ENCODE measurements at regions not wholly inside any gene's neighbourhood (a gene's known extent, or its start where the extent isn't known, plus 50 kb on each side); places are given as distances from the start of the nearest gene placed in this dataset.
"Not testable (repeated sequence)": the region's sequence is repeated elsewhere in the genome, so short reads cannot be mapped to it uniquely, and the experiment has no call there.

DNA sequence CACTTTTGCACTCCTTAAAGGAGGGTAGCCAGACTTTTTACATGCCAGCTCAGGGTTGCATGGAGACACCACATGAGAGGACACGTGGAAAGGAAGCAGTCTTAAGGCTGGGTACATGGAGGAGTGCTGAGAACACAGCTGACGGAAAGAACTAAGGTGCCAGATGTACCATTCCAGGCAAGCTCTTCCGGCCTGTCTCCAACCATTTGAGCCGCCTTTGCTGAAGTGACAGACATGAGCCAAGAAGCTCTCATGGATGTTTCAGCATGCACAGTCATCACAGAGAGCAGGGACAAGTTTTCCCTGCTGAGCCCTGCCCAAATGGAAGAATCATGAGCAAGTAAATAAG, 83.4 kb upstream of the BMP2K start:
- no peak for DNase-seq

DNA sequence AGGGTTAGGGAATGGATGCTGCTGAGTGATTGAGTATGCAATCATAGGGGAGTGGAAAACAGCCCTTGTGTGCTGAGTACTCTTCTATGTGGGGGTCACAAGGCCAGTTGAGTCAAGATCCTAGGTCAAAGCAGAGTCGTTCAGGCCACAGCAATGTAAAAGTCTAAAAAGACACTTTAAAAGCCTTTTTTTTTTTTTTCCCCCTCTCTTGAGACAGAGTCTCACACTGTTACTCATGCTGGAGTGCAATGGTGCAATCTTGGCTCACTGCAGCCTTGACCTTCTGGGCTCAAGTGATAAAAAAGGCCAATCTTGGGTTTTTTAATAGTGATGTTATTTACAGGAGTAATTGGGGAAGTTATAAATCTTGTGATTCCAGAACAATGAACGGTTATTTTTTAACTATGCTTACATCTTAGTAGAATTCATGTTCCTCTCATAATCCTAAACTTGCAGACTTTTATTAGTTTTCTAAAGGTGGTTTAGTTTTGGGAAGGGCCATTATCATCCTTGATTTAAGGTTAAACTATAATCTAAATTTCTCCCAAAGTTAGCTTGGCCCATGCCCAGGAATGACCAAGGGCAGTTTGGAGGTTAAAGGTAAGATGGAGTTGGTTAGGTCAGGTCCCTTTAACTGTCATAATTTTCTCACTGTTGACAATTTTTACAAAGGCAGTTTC, 82.2 kb upstream of the BMP2K start:
- no peak for DNase-seq

DNA sequence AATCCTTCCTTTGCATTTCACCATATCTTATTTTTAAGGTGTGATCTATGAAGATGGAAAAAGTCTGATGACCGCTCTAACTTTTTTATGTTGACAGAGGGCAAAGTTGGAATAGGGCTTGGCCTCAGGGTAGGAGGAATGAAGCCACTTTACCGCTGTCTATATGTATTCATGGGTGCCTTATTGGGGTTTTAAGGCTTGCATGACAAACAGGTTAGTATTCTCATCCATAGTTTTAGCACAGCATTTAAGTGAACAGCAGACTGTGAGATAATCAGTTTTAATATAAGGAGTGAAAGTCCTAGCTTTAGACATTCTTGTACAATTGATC, 81.7 kb upstream of the BMP2K start:
- DNase-seq, result no peak

DNA sequence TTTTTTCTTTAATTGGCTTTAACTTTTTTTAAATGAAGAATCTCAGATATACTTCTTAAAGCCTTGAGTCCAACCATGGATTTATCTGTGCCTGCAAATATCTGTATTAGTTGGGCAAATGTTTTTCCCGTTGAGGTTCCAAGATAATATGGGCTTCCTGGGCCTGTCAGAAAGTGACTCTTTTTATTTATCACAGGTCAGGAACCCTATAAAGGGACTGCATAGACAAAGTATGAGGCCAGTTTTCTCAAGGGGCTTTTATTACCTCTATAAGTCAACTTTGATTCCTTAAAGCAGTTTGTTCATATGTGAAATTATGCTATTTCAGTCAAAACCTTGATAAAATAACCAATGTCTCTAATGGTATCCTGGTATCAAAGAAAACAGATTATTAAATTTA, 80.2 kb upstream of the BMP2K start:
- no peak for DNase-seq

DNA sequence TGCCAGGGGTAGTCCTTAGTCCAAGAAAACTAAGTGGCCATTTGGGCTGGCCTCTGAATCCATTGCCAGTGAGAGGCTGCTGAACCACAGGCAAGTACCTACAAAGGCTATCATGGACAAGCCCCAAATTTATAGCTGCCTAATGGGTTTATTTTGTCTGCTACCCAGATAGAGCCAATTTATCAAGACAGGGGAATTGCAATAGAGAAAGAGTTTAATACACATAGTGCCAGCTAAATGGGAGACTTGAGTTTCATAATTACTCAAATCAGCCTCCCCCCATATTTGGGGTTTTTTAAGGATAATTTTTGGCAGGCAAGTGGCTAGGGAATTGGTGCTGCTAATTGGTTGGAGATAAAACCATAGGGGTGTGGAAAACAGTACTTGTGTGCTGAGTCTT, 73.1 kb upstream of the BMP2K start:
- DNase-seq, result no peak

DNA sequence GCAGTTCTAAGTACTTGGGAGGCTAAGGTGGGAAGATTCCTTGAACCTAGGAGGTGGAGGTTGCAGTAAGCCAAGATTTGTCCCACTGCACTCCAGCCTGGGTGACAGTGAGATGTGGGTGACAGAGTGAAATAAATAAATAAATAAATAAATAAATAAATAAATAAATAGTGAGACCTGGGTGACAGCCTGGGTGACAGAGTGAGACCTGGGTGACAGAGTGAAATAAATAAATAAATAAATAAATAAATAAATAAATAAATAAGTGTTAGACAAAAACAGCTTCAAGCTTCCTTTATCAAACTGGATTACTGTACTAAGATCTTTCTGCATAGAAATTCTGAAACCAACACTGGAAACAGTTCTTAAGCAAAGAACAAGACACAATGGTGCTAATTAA, 71.8 kb upstream of the BMP2K start:
- no peak for DNase-seq

DNA sequence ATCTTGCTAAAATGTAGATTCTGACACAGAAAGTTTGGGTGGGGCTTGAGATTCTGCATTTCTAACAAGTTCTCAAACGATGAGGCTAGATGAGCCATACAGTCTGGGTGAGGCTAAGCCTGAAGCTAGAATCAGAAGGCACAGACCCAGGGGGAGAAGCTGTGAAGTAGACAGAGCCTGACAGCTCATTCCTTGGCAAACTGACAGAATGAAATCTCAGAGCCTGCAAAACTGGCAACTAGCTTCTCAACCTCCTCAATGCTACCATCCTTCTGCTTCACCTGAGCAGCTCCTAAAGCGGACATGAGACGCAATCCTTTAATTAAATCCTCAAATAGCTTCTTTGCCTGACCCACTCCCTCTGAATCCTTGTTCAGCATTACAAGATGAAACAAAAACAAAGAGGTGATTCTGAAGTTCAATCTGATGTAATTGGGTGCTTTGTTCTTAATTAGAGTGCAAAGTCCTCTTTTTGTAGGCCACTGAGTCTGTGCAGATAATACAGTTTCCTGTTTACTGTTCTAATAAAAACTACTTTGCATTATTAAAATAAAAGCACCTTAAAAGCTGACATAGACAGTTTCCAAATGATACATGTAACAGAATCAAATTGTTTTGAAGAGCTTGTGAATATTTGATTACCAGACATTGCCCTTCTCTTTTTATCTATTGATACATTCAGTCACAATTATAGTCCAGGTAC, 71.0 kb upstream of the BMP2K start:
- DNase-seq, result no peak

DNA sequence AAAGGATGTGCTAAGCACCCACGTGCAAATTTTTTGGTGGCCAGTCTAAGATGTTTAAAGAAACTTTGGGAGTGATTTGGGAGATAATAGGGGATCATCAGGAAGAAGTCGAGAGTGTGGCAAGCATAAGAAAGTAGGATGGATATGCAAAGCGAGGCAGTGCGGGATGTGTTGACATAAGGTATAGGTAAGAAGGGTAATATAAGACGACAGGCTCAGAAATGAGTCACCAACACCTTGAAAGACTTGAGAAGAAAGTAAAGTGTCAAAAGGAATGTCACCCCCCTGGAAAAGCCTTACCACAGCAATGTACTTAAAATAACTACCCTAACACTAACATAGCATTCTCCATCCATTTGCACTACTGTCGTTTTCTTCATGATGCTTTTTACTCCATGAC, 69.8 kb upstream of the BMP2K start:
- DNase-seq, result no peak

DNA sequence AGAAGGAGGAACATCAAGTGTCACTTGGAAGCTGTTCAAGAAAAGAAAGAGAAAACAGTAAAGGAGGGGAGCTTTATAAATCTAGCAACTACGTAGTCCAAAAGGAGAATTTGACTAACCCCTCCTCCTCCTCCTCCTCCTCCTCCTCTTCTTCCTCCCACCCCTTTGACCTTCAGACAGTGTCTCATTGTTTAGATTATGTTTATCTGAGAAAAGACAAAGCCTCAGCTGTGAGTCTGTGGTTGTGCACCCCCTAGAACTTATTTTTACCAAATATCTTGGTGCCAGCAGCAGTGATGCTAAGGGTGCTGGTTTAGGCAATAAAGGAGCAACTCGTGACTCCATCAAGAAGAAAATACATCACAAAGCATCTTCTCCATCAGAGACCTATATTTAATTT, 68.9 kb upstream of the BMP2K start:
- DNase-seq, result no peak

DNA sequence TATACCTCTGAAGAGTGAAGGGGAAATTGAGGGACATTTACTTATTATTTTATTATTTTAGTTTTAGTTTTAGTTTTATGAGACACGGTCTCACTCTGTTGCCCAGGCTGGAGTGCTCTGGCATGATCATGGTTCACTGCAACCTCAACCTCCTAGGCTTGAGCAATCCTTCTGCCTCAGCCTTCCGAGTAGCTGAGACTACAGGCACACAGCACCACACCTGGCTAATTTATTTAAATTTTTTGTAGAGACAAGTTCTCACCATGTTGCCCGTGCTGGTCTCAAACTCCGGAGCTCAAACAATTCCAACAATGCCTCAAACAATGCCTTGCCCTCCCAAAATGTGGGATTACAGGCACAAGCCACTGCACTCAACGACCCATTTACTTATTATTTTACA, 68.4 kb upstream of the BMP2K start:
- DNase-seq, result no peak

DNA sequence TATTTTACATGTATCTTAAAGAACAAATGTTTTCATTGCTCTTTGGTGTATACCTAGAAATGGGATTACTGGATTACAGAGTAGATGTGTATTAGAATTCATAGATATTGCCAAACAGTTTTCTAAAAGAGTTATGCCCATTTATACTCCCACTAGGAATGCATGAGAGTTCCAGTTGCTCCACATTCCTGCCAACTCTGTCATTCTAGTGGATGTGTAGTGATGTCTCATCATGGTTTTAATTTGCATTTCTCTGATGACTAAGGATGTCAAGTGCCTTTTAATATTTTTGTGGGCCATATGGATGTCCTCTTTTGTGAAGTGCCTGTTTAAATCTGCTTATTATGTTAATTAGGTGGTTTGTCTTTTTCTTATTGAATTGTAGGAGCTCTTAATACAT, 65.6 kb upstream of the BMP2K start:
- DNase-seq, result no peak

DNA sequence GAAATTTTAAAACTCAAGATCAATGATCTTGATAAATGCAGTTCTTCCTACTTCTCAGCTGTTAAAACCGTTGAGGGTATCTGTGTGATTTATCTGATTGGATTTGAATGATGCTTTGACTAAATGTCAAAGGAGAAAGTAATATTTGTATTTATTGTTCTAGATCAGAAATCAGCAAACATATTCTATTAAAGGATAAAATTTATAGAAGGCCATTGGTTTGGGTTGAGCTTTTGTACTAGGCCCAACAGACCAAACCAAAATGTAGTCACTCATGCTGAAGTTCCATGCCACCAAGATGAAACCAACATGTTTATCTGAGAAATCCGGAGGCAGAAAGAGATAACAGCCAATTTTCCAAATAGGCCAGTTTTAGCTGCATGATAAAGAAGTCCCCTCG, 64.5 kb upstream of the BMP2K start:
- DNase-seq, result no peak

DNA sequence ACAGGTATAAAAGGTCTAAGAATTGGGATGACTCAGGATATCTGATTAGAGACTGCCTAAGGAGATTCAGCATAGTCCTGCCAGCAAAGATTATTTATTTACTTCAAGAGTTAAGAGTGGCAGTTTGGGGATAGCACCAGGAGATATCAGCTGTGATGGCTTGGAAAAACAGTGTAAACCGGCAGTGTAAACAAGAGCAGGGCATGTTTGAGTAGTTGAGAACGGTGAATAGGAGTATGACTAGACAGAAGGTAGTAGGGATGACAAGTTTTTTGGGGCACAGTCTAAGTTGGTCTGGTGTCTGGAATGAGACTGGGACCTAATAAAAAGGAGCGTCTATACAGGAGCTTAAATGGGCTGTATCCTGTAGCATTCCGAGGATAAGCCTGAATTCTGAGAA, 61.6 kb upstream of the BMP2K start:
- not testable (repeated sequence) for DNase-seq

DNA sequence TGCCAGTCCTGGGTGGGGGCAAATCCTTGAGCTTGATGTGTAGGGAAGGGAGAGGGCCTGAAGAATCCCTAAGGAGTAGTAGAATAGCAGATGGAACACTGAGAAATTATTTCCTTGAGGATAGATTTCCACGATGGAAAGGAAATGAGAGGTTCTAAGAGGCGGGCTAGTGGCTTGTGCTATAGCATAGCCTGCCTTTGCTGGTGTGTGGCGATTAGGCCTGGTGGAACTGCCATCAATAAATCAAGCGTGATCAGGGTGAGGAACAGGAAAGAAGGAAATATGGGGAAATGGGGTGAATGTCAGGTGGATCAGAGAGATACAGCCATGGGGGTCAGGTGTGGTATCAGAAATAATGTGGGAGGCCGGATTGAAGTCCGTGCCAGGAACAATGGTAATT, 60.8 kb upstream of the BMP2K start:
- not testable (repeated sequence) for DNase-seq

DNA sequence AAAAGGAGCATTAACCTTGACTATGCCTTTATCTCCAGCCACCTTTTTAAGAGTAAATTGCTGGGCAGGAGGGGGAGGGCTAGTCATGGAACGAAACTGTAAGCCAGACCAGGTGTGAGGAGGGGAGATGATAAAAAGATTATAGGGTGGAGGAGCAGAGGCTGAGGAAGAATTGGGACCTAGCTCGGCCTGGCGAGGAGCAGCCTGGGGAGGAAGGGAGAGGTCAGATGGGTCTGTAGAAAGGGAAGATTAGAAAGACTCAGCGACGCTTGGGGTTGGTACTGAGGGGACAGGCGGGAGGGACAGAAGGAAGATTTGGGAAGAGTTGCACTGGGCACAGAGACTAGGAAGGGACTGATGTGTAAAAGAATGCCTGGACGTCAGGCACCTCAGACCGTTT, 58.4 kb upstream of the BMP2K start:
- DNase-seq, result not testable (repeated sequence)

DNA sequence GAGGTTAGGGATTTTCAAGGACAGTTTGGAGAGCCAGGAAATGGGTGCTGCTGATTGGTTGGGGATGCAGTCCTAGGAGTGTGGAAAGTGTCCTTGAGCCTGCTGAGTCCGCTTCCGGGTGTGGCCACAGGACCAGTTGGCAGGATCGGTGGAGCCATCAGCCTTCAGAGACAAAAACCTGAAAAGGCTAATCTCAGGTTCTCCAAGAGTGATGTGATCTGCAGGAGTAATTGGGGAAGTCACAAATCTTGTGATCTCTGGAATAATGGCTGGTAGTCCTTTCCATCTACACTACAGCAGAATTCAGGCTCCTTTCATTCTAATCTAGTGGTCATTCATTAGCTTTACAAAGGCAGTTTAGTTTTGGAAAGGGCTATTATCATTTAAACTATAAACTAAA, 55.9 kb upstream of the BMP2K start:
- no peak for DNase-seq

DNA sequence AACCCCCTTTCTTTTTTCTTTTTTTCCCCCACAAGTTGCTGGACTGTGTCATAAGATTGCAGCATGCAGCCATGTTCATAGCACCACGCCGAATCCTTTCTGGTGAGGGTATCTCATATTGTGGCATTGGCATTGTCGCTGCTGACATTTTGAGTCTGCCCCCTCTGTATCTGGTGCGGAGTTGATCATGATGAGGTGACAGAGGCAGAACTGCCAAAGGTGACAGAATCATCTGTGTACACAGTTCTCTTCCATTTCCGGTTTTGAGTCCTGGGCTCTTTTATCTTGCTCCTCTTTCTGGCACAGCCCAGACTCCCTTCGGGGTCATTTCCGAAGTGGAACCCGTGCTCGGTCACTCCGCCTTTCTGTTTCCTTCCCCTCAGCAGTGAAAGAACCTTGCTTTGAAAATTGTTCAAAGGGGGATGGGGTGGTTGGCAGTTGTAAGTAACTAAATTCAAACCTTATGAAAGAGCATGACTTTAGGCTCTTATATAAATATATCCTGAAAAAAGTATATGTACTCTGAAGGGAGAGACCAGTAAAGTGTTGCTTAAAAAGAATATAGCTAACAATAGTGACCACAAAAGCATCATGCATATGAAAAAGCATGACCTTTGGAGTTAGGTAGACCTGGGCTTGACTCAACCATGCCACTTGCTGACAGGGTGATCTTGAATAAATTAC, 55.0 kb upstream of the BMP2K start:
- DNase-seq, result peak; percentile 51

DNA sequence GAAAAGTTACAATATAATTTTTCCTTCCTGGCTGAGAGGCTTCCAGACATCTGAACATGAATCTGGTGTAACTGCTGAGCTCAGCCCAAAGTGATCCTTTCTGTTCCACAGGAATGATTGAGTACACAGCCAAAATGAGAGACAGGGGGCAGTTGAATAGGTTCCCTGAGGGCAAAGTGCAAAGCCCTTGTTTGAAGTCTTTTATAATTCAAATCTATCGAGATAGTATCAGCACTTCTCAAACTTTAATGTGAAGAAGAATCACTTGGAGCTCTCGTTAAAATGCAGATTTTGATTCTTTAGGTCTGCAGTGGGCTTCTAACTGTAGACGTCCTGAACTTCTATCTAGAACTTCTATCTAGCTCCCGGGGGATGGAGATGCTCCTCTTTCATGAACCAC, 54.4 kb upstream of the BMP2K start:
- DNase-seq, result no peak

DNA sequence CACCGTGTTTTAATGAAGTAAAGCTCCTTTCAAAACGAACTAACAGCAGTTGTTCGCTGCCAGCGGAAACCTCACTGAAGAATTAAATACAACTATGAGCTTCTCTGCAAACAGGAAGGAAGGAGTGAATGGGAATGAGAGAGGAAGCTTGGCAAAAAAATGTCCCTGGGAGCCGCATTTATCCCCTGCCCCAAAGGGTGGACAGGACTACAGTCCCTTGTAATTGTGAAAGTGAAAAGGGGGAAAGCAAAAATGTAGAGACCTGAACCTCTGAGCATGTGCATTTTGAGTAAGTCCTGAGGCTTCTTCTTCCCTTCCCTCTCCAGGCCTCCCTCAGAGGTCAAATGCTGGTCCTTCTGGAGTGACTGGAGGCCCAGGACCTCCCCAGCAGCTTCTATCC, 53.8 kb upstream of the BMP2K start:
- DNase-seq, result no peak

DNA sequence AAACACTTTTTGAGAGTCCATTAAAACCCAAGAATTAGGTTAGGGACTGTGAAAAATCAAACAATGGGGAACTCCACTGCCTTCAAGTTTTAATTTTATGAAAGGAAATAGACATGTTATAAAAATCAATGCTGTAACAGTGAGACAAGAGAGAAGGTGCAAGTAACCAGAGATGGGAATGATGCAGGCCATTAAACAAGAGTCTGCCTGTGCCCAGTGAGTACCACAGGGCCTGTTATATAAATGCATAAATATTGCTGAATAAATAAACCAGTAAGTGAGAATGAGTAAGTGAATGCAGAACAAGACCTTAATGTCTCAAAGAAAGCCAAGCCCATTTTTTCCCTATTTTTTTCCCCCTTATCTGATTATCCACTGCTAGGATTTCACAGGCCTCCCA, 53.3 kb upstream of the BMP2K start:
- DNase-seq, result no peak

Measured in activated CD4-positive, alpha-beta T cell treated with anti-CD3 and anti-CD28 coated beads, Interleukin-2, amount 50 U/mL, for 16 hours (primary cell).